GM18517 (cell line): ENCODE measurements at regions not wholly inside any gene's neighbourhood (a gene's known extent, or its start where the extent isn't known, plus 50 kb on each side); places are given as distances from the start of the nearest gene placed in this dataset.

Experiments
- ATAC-seq: cut with Tn5 transposase; IDR thresholded peaks from one replicate; pipeline ENCODE4 v1.9.1; 2021; ENCODE audit warnings: mild to moderate bottlenecking, moderate library complexity; ENCODE audit not compliant: unreplicated experiment

DNA sequence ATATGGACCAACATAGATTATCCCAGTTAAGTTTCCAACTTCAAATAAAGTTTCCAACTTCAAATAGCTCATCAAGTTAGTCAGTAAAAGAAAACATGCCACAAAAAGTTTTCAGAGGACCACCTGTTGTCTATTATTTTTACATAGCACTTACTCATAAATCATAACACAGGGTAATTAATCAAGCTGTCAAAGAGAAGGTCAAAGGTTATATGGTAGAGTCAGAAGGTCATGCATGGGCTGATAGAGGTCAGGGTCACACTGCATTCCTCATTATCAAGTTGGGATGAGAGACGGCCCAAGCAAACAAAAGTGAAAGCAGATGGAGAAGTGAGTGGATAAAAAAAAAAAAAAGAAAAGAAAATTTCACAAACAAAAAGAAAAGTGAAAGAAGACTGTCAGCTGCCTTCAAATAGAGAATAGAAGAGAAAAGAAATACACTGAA, 145.5 kb upstream of the POU5F2 start:
- peak; percentile 51 for ATAC-seq

DNA sequence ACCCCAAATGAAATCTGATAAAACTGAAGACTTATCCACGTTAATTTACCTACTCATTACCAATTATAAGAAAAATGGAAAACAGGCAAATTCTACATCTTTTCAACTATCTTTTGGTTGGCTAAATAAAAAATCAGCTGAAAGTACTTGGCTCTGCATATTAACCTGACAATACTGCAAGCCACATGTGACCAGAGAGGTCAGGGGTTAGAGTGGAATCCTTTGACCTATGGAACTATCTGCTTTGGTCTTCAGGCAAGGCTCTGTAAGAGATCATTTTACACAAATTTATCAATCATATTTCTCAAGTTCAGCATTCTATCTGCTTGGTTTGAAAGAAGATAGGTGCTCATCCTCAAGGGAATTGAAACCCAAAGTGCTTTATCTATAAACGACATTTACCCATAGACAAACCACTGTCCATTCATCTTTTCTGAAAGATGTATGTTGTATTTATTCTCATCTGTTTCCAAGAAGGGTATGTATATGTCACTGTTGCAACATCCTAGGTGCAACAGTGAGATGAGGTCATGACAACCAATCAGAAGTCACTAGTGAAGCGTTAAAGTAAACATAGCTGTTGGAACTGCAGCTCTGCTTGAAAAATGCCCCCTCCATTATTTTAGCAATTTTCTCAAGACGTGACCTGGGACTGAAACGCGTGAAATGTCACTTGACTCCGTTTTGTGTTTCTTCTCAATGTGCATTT, 144.9 kb upstream of the POU5F2 start:
- ATAC-seq: no peak

DNA sequence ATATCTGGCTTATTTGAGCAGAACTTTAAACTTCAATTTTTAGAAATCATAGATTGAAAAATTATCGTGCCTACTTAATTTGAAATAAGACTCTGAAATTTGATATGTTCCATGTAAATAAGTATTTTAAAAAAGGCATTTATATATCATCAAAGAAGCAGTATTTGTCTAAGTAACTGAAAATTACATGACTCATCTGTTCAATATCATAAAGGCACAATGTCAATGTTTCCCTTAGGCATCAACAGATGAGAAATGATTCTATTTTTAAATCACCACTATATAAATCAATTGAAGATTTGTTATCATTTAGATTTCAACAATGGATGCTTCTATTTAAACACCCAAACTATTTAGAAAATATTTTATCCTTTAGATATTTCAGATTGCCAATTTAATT, 142.9 kb upstream of the POU5F2 start:
- no peak for ATAC-seq

DNA sequence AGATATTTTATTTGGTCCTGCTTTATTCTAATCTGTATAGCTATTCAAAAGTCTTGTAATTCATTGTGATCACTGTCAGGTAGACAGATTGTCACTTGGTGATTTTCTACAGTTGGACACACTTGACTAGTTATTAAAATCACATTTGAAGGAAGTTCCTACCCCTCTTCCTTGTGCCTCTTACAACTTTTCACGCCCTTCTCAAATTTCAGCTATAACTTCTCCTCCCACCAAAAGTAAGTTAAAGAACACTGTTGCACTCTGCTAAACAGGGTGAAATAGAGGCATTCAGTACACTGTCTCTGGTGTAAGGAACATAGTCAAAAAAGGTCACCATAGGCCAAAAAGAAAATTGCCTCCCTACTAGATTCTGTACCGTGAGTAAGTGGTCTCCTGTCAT, 142.1 kb upstream of the POU5F2 start:
- ATAC-seq: no peak

DNA sequence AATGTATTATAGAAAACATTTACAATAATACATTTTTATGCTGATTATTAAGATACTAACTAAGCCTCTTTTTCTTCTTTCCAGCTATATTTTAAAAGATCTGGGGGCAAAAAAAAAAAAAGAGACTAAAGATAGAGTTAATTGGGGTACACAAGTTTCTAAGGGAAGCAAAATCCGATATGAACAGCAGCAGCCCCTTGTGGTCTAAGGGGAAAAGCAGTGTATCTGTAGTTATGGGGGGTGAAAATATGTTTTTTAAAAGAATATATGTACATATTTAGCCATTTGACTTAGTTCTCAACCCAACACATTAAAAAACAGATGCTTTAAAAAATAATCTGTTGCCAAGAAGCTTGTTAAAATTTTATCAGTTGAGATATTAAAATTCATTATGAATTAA, 134.3 kb upstream of the POU5F2 start:
- ATAC-seq: no peak

DNA sequence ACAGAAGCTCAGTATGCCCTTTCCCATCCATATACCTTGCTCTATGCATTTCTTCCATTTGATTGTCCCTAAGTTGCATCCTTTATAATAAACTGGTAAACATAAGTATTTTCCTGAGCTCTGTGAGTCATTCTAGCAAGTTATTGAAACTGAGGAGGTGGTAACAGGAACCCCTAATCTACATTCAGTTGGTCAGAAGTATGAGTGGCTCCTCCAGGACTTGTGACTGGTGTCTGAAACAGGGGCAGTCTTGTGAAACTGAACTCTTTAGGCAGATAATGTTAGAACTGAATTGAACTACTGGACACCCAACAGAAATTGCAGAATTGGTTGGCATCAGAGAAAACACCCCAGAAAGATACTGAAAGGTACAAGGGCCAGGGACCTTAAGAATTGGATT, 133.1 kb upstream of the POU5F2 start:
- ATAC-seq: peak; percentile 61

DNA sequence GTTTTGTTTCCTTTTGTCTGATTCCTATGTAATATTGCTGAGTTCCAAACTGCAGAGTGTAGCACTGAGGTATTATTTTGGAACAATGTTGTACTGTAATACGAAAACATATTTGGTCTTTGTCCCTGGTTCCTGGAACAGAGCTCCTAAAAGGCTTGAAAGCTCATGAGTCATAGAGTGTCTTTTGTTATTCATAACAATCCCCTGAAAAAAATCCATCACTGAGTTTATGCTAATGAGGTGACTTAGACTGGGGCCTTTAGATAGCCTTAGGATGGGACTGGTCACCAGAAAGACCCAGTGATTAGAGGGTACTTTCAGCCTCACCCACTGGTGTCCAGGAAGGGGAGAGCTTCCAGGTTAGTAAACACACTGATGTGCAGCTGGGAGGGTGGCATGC, 132.7 kb upstream of the POU5F2 start:
- peak; percentile 65 for ATAC-seq

DNA sequence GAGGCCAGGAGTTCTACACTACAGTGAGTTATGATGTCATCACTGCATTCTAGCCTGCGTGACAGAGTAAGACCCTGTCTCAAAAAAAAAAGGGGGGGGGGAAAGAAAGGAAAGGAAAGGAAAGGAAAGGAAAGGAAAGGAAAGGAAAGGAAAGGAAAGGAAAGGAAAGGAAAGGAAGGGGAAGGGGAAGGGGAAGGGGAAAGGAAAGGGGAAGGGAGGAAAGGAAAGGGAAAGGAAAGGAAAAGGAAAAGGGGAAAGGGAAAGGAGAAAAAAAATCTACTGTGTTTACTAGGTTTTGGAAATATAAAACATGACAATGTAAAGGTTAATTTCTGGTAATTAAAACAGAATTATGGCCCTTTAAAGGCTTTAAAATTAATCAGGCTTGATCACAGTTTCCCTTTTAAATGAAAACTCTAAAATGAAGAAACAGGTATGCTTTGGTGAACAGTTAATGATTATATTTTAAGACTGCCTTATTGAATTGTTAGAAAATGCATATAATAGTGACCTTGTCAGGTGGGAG, 131.9 kb upstream of the POU5F2 start:
- no peak for ATAC-seq

DNA sequence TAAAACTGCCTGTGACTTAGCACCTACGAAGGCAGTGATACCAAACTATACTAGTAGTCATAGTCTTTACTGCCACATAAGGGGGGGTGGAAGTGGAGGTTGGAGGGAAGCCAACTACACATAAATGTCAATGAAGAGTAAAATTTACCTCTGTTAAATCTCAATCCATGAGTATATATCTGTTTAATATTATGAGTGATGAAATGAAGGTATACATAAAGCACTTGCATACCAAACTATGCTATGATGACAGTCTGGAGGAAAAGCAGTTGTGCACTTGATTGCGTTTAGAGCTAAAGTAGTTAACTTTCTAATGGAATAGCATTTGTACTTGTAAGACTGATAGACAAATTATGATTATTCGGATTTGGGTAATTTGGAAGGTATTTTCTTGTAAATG, 129.2 kb upstream of the POU5F2 start:
- ATAC-seq: no peak

DNA sequence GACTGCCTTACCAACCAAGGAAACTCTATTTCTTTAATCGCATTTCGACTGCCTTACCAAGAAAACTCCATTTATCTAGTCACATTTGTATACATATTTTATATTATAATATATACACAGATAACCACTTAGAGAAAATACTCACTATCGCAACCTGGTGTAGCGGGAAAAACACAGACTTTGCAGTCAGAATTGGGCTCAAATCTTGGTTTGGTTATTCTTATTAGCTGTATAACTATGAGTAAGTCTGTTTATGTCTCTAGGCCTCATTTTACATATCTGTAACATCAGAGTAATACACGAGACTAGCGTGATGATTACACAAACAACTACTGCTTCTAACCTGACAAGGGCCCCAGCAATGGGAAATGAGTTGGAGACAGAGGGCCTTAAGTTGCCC, 127.5 kb upstream of the POU5F2 start:
- no peak for ATAC-seq

DNA sequence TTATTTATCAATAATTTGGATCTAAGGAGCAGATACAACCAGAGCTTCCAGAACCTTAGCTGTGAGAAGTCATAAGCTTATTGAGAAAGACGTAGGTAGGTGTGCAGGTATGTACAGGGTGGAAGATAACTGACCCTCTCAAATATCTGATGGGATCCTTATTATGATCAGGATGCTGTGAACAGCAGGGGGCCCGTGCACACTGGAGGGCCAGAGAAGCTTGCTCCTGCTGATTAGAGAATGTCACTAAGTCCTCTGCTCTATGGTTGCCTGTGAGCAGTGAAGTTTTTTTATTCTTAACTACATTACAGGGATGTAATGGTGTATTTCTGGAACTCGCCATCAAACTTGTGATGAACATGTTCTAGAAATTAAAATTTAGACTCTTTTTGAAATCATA, 108.9 kb upstream of the POU5F2 start:
- no peak for ATAC-seq

DNA sequence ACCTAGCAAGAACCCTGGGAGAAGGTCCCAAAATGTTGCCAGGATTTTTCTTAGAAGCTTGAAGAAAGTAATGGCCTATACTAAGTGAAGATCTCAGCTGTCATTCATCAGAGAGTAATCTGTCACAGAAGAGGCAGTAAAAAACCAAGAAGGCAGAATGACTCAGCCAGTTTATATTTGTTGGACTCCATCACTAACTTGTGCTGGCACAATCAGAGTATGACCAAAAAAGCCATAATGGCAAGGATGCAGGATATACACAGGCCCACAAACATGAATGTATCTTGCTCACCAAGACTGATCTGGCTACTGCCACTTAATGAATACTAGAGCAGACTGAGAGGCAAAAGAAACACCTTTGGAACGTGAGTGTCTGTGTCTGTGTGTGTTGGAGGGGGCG, 104.0 kb upstream of the POU5F2 start:
- no peak for ATAC-seq

DNA sequence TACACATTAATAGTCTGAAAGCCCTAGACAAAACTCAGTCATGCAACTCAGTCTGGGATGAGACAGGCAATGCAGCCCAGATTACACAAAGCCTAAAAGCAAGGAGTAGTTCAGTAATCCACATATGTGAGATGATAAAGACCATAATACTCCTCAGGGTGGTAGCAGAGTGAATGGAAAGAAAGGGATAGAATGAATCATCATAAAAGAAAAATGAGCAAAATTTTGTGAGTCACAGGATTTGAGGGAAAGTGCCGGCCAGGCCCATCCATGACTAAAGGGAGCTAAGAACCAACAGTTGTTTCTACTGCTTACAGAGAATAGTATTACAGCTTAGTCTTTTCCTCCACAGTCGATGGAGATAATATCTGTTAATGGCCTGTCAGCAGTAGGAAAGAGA, 90.0 kb upstream of the POU5F2 start:
- no peak for ATAC-seq

DNA sequence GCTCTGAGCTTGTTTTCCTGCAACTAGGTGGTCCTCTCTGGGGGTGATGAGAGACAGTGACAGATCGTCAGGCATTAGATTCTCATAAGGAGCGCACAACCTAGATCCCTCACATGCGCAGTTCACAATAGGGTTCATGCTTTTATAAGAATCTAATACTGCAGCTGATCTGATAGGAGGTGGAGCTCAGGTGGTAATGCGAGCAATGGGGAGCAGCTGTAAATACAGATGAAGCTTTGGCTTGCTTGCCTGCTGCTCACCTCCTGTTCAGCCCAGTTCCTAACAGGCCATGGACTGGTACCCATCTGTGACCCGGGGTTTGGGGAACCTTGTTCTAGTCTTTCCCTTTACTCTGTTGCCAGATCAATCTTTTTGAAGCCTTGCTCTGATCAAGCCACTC, 89.5 kb upstream of the POU5F2 start:
- ATAC-seq: no peak

DNA sequence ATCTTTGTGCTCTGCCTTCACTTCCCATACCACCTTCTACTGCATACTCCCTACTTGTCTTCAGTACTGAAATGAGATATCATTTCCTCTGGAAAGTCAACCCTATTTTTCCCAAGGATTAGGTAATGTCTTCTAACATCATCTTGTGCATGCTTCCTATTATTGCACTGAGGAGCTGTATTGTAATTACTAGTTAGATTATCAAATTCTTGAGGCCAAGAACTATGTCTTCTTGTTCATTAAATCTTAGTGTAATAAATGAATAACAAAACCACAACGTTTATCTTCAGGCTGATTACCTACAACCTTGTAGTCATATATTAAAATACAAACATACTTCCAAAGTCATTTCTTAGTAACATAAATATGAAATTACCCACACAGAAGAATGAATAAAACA, 87.9 kb upstream of the POU5F2 start:
- ATAC-seq: no peak

DNA sequence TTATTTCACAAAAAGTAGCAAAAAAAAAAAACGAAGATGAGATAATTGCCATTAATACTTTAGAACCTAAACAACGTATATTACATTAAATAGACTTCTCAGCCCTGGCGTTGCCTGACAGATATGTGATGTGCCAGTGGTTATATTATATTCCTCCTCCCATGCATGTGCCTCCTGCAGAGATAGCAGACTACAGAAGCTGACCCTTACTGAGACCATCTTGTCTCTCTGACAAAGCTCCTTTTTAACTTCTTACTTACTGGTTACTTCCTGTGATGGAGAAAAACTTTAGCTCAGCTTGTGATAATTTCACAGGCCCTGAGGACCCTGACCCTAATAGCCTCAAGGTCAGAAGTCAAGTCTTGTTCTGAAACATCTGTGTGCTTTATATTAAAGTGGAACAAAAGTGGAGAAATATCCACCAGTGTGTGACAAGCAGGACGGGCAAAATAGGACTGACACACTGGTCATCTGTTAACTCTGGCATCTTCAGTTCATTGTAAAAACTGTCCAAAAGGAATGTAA, 80.6 kb upstream of the POU5F2 start:
- ATAC-seq: no peak

DNA sequence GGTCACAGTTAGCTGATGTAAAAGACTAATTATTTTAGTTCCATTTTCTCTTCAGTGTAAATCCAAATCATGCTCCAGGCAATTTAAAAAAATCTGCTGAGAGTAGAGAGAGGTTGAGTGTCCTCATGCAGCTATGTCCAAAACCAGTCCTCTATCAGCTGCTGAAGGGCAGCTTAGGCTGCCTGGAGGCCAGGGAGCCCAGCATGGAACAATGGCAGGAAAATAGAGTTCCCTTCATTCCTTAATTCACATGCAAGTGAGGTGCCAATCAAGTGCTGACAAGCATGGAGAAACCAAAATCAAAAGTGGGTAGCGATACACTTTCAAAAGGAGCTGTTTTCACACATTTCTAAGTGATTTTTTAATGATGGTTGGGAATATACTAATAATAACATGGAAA, 78.3 kb upstream of the POU5F2 start:
- ATAC-seq: no peak

DNA sequence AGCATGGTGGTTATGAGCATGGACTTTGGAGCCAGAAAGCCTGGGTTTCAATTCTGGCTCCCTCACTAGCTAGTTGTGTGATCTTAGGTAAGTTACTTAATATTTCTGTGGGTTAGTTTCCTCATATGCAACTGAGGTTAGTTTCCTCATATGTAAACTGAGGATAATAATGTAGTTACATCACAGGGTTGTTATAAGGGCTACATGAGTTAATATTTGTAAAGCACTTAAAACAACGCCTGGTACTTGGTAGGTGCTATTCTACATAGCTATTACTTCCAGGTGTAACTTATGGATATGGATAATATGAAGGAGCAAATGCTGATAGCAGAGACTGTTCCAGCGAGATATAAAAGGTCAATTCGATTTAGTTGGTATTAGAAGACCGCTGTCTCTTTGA, 69.4 kb upstream of the POU5F2 start:
- no peak for ATAC-seq

DNA sequence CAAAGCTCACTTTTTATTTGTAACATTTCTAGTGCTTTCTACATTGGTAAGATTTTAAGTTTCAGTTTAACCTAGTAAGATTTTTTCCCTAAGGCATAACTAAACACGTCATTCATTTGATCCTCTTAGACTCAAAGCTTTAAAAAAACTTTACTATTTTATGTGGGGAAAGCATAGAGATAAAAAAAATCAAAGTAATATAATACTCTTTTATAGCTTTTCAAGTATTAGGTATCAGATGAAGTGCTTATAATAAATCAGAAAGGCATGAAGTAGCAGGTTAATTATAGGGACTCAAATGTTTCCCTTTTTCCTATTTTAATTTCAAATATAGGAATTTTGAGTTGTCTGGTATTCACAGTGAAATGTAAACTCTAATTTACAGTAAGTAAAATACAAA, 68.0 kb upstream of the POU5F2 start:
- no peak for ATAC-seq

DNA sequence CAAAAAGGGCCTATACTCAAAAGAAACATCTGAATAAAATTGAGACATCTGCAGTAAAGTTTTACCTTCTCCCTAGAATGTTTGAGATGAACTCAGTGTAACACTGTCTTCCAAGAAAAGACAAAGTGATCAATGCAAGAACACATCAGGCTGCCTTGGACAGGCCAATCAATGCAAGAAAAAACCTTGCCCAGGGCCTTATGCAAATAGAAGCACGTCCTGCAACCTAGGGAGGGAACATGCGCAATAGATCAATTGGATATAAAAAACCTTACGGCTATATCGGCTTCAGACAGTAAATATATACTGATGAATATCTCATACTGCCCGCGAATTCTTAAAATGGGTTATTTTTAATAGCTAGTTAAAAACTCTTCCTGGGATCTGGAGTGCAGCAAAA, 66.4 kb upstream of the POU5F2 start:
- ATAC-seq: no peak

DNA sequence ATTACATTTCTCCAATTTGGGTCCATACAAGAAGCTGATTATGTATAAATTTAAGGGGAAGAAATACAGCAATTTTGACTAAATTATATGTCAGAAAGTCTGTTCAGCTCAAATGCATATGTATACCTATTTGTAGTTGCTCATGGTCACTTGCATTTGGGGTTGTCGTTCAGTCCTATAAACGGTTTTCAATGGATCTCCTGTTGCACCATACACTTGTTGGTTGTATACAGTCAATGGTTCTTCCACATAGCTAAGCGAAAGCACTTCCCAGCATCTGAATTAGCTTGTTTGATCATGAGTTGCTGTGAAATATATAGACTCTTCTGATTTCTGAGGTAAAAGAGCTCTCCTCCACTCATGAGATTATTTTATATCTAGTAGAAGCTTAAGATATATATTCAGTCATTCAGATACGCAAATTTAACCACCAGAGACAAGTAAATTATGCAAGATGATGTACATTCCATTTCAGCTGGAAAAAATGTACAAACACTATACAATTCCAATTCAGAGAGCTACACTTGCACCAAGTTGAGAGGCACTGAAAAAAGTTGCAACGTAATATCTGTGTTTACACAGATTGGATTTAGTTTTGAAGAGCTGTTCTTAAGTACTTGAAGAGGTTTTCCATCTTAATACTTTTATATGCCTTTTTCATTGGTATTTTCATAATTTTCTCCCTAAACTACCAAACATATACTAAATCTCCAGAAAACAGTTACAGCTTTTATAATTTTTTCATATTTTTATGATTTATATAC, 64.4 kb upstream of the POU5F2 start:
- no peak for ATAC-seq
